ENCODE measurements at regions not wholly inside any gene's neighbourhood (a gene's known extent, or its start where the extent isn't known, plus 50 kb on each side); places are given as distances from the start of the nearest gene placed in this dataset.

GRCh38 chr6:21409231-21409630 is 184.3 kb upstream of the SOX4 start:
- no peaks in the 10 kb centered on the region for H3K36me3 ChIP-seq (ENCODE audit: control insufficient read depth in 5 of 5, insufficient read depth in 5 of 5, low read length in 5 of 5)
- peaks cover 0 to 4% (median 0%) of the 10 kb centered on the region in 5 donors for H3K9me3 ChIP-seq (ENCODE audit: control insufficient read depth in 5 of 5, low read length in 5 of 5)
- H3K9ac ChIP-seq (ENCODE audit: low read length in 5 of 5) = no peak overlapping the region
- no peaks in the 10 kb centered on the region for H3K27me3 ChIP-seq (ENCODE audit: control insufficient read depth in 5 of 5, insufficient read depth in 4 of 5, low read length in 5 of 5)
- no peak overlapping the region for H3K27ac ChIP-seq (ENCODE audit: low read depth, low read length)
- H3K4me3 ChIP-seq (ENCODE audit: low read depth in 1 of 5, low read length in 5 of 5) = no peak overlapping the region
- H3K4me1 ChIP-seq (ENCODE audit: control insufficient read depth in 5 of 5, insufficient read depth in 5 of 5, low read length in 5 of 5) = no peaks in the 10 kb centered on the region

GRCh38 chr6:21413428-21413827 is 180.1 kb upstream of the SOX4 start:
- Histone ChIP-seq H3K9ac (ENCODE audit: low read length in 5 of 5) (no peak overlapping the region), H3K27ac (ENCODE audit: low read depth, low read length) (no peak overlapping the region), H3K9me3 (ENCODE audit: control insufficient read depth in 5 of 5, low read length in 5 of 5) (peaks cover 0 to 4% (median 0%) of the 10 kb centered on the region in 5 donors), H3K4me3 (ENCODE audit: low read depth in 1 of 5, low read length in 5 of 5) (no peak overlapping the region), H3K4me1 (ENCODE audit: control insufficient read depth in 5 of 5, insufficient read depth in 5 of 5, low read length in 5 of 5) (no peaks in the 10 kb centered on the region), H3K27me3 (ENCODE audit: control insufficient read depth in 5 of 5, insufficient read depth in 4 of 5, low read length in 5 of 5) (no peaks in the 10 kb centered on the region), H3K36me3 (ENCODE audit: control insufficient read depth in 5 of 5, insufficient read depth in 5 of 5, low read length in 5 of 5) (no peaks in the 10 kb centered on the region)

GRCh38 chr6:21414065-21414464 is 179.5 kb upstream of the SOX4 start:
- Histone ChIP-seq H3K27me3 (ENCODE audit: control insufficient read depth in 5 of 5, insufficient read depth in 4 of 5, low read length in 5 of 5) (no peaks in the 10 kb centered on the region), H3K27ac (ENCODE audit: low read depth, low read length) (no peak overlapping the region), H3K36me3 (ENCODE audit: control insufficient read depth in 5 of 5, insufficient read depth in 5 of 5, low read length in 5 of 5) (no peaks in the 10 kb centered on the region), H3K9me3 (ENCODE audit: control insufficient read depth in 5 of 5, low read length in 5 of 5) (peaks cover 0 to 4% (median 0%) of the 10 kb centered on the region in 5 donors), H3K4me3 (ENCODE audit: low read depth in 1 of 5, low read length in 5 of 5) (no peak overlapping the region), H3K9ac (ENCODE audit: low read length in 5 of 5) (no peak overlapping the region), H3K4me1 (ENCODE audit: control insufficient read depth in 5 of 5, insufficient read depth in 5 of 5, low read length in 5 of 5) (no peaks in the 10 kb centered on the region)

GRCh38 chr6:21420146-21420878 is 173.2 kb upstream of the SOX4 start:
- Histone ChIP-seq H3K36me3 (ENCODE audit: control insufficient read depth in 5 of 5, insufficient read depth in 5 of 5, low read length in 5 of 5) (no peaks in the 10 kb centered on the region), H3K4me3 (ENCODE audit: low read depth in 1 of 5, low read length in 5 of 5) (no peak overlapping the region), H3K27ac (ENCODE audit: low read depth, low read length) (no peak overlapping the region), H3K9ac (ENCODE audit: low read length in 5 of 5) (no peak overlapping the region), H3K9me3 (ENCODE audit: control insufficient read depth in 5 of 5, low read length in 5 of 5) (no peaks in the 10 kb centered on the region), H3K4me1 (ENCODE audit: control insufficient read depth in 5 of 5, insufficient read depth in 5 of 5, low read length in 5 of 5) (no peaks in the 10 kb centered on the region), H3K27me3 (ENCODE audit: control insufficient read depth in 5 of 5, insufficient read depth in 4 of 5, low read length in 5 of 5) (no peaks in the 10 kb centered on the region)

GRCh38 chr6:21420926-21421325 is 172.6 kb upstream of the SOX4 start:
- Histone ChIP-seq H3K36me3 (ENCODE audit: control insufficient read depth in 5 of 5, insufficient read depth in 5 of 5, low read length in 5 of 5) (no peaks in the 10 kb centered on the region), H3K4me3 (ENCODE audit: low read depth in 1 of 5, low read length in 5 of 5) (no peak overlapping the region), H3K27me3 (ENCODE audit: control insufficient read depth in 5 of 5, insufficient read depth in 4 of 5, low read length in 5 of 5) (no peaks in the 10 kb centered on the region), H3K9ac (ENCODE audit: low read length in 5 of 5) (no peak overlapping the region), H3K4me1 (ENCODE audit: control insufficient read depth in 5 of 5, insufficient read depth in 5 of 5, low read length in 5 of 5) (no peaks in the 10 kb centered on the region), H3K9me3 (ENCODE audit: control insufficient read depth in 5 of 5, low read length in 5 of 5) (no peaks in the 10 kb centered on the region), H3K27ac (ENCODE audit: low read depth, low read length) (no peak overlapping the region)

- H3K36me3 ChIP-seq (ENCODE audit: control insufficient read depth in 5 of 5, insufficient read depth in 5 of 5, low read length in 5 of 5) = no peaks in the 10 kb centered on the region
- peaks cover 0 to 3% (median 0%) of the 10 kb centered on the region in 5 donors for H3K9me3 ChIP-seq (ENCODE audit: control insufficient read depth in 5 of 5, low read length in 5 of 5)
- H3K27me3 ChIP-seq (ENCODE audit: control insufficient read depth in 5 of 5, insufficient read depth in 4 of 5, low read length in 5 of 5) = no peaks in the 10 kb centered on the region
- no peak overlapping the region for H3K4me3 ChIP-seq (ENCODE audit: low read depth in 1 of 5, low read length in 5 of 5)
- H3K4me1 ChIP-seq (ENCODE audit: control insufficient read depth in 5 of 5, insufficient read depth in 5 of 5, low read length in 5 of 5) = peaks cover 0 to 9% (median 4%) of the 10 kb centered on the region in 5 donors
- no peak overlapping the region for H3K9ac ChIP-seq (ENCODE audit: low read length in 5 of 5)
- H3K27ac ChIP-seq (ENCODE audit: low read depth, low read length) = no peak overlapping the region
Measured at GRCh38 chr6:21423106-21423854, 170.3 kb upstream of the SOX4 start.

GRCh38 chr6:21426841-21427490 is 166.6 kb upstream of the SOX4 start:
- Histone ChIP-seq H3K4me3 (ENCODE audit: low read depth in 1 of 5, low read length in 5 of 5) (no peak overlapping the region), H3K9me3 (ENCODE audit: control insufficient read depth in 5 of 5, low read length in 5 of 5) (peaks cover 0 to 3% (median 0%) of the 10 kb centered on the region in 5 donors), H3K27me3 (ENCODE audit: control insufficient read depth in 5 of 5, insufficient read depth in 4 of 5, low read length in 5 of 5) (no peaks in the 10 kb centered on the region), H3K9ac (ENCODE audit: low read length in 5 of 5) (no peak overlapping the region), H3K36me3 (ENCODE audit: control insufficient read depth in 5 of 5, insufficient read depth in 5 of 5, low read length in 5 of 5) (no peaks in the 10 kb centered on the region), H3K27ac (ENCODE audit: low read depth, low read length) (no peak overlapping the region), H3K4me1 (ENCODE audit: control insufficient read depth in 5 of 5, insufficient read depth in 5 of 5, low read length in 5 of 5) (peaks cover 0 to 9% (median 4%) of the 10 kb centered on the region in 5 donors)

GRCh38 chr6:21429291-21429690 is 164.3 kb upstream of the SOX4 start:
- Histone ChIP-seq H3K27ac (ENCODE audit: low read depth, low read length) (no peak overlapping the region), H3K36me3 (ENCODE audit: control insufficient read depth in 5 of 5, insufficient read depth in 5 of 5, low read length in 5 of 5) (no peaks in the 10 kb centered on the region), H3K9ac (ENCODE audit: low read length in 5 of 5) (no peak overlapping the region), H3K4me1 (ENCODE audit: control insufficient read depth in 5 of 5, insufficient read depth in 5 of 5, low read length in 5 of 5) (peaks cover 0 to 16% (median 4%) of the 10 kb centered on the region in 5 donors), H3K9me3 (ENCODE audit: control insufficient read depth in 5 of 5, low read length in 5 of 5) (peaks cover 0 to 3% (median 0%) of the 10 kb centered on the region in 5 donors), H3K4me3 (ENCODE audit: low read depth in 1 of 5, low read length in 5 of 5) (no peak overlapping the region), H3K27me3 (ENCODE audit: control insufficient read depth in 5 of 5, insufficient read depth in 4 of 5, low read length in 5 of 5) (no peaks in the 10 kb centered on the region)

GRCh38 chr6:21431526-21431925 is 162.0 kb upstream of the SOX4 start:
- H3K27ac ChIP-seq (ENCODE audit: low read depth, low read length) = no peak overlapping the region
- H3K36me3 ChIP-seq (ENCODE audit: control insufficient read depth in 5 of 5, insufficient read depth in 5 of 5, low read length in 5 of 5) = no peaks in the 10 kb centered on the region
- H3K9ac ChIP-seq (ENCODE audit: low read length in 5 of 5) = no peak overlapping the region
- no peak overlapping the region for H3K4me3 ChIP-seq (ENCODE audit: low read depth in 1 of 5, low read length in 5 of 5)
- H3K27me3 ChIP-seq (ENCODE audit: control insufficient read depth in 5 of 5, insufficient read depth in 4 of 5, low read length in 5 of 5) = no peaks in the 10 kb centered on the region
- no peaks in the 10 kb centered on the region for H3K9me3 ChIP-seq (ENCODE audit: control insufficient read depth in 5 of 5, low read length in 5 of 5)
- H3K4me1 ChIP-seq (ENCODE audit: control insufficient read depth in 5 of 5, insufficient read depth in 5 of 5, low read length in 5 of 5) = peaks cover 0 to 16% (median 4%) of the 10 kb centered on the region in 5 donors

- Histone ChIP-seq H3K36me3 (ENCODE audit: control insufficient read depth in 5 of 5, insufficient read depth in 5 of 5, low read length in 5 of 5) (no peaks in the 10 kb centered on the region), H3K9ac (ENCODE audit: low read length in 5 of 5) (no peak overlapping the region), H3K4me3 (ENCODE audit: low read depth in 1 of 5, low read length in 5 of 5) (no peak overlapping the region), H3K27ac (ENCODE audit: low read depth, low read length) (no peak overlapping the region), H3K27me3 (ENCODE audit: control insufficient read depth in 5 of 5, insufficient read depth in 4 of 5, low read length in 5 of 5) (no peaks in the 10 kb centered on the region), H3K4me1 (ENCODE audit: control insufficient read depth in 5 of 5, insufficient read depth in 5 of 5, low read length in 5 of 5) (peaks cover 0 to 16% (median 3%) of the 10 kb centered on the region in 5 donors), H3K9me3 (ENCODE audit: control insufficient read depth in 5 of 5, low read length in 5 of 5) (no peaks in the 10 kb centered on the region)
Measured at GRCh38 chr6:21436625-21437024, 156.9 kb upstream of the SOX4 start.
